ENCODE measurements at regions not wholly inside any gene's neighbourhood (a gene's known extent, or its start where the extent isn't known, plus 50 kb on each side); places are given as distances from the start of the nearest gene placed in this dataset.

- TF ChIP-seq CTCF (IDR thresholded peaks at IDR 0.05; ENCODE audit: extremely low read depth, missing control alignments) = no peak
- DNase-seq (ENCODE audit: low spot score) = no peak
These were observed 89.8 kb downstream of the RHOU start for GRCh38 chr1:228825041-228825440.

- DNase-seq (ENCODE audit: low spot score) = no peak
- no peak for TF ChIP-seq CTCF (IDR thresholded peaks at IDR 0.05; ENCODE audit: extremely low read depth, missing control alignments)
These were observed 90.7 kb downstream of the RHOU start for GRCh38 chr1:228825840-228826484.

- no peak for TF ChIP-seq CTCF (IDR thresholded peaks at IDR 0.05; ENCODE audit: extremely low read depth, missing control alignments)
- DNase-seq (ENCODE audit: low spot score) = no peak
These were observed 91.7 kb downstream of the RHOU start for GRCh38 chr1:228827019-228827418.

GRCh38 chr1:228828151-228828550 lies 92.9 kb downstream of the RHOU start:
- TF ChIP-seq CTCF (IDR thresholded peaks at IDR 0.05; ENCODE audit: extremely low read depth, missing control alignments) = no peak
- no peak for DNase-seq (ENCODE audit: low spot score)

GRCh38 chr1:228830185-228830953 lies 95.1 kb downstream of the RHOU start:
- TF ChIP-seq CTCF (IDR thresholded peaks at IDR 0.05; ENCODE audit: extremely low read depth, missing control alignments) = no peak
- DNase-seq (ENCODE audit: low spot score) = no peak

- TF ChIP-seq CTCF (IDR thresholded peaks at IDR 0.05; ENCODE audit: extremely low read depth, missing control alignments) = no peak
- DNase-seq (ENCODE audit: low spot score) = peak; percentile 66
These were observed 95.7 kb downstream of the RHOU start for GRCh38 chr1:228830954-228831481.

All from GM20000 (cell line).